NOMO-1 (cell line): ENCODE measurements at regions not wholly inside any gene's neighbourhood (a gene's known extent, or its start where the extent isn't known, plus 50 kb on each side); places are given as distances from the start of the nearest gene placed in this dataset.
"Not testable (repeated sequence)": the region's sequence is repeated elsewhere in the genome, so short reads cannot be mapped to it uniquely, and the experiment has no call there.

Source experiments
- DNase-seq, 2 experiments: peaks; one replicate each; lab custom pipeline; 2025; ENCODE audit not compliant: unreplicated experiment in 2 of 2; lab: John Stamatoyannopoulos, UW

- DNase-seq: no peak
Observed at GRCh38 chr4:128653527-128654444, 155.7 kb upstream of the JADE1 start.

- no peak for DNase-seq
Observed at GRCh38 chr4:128649575-128650205, 159.8 kb upstream of the JADE1 start.

GRCh38 chr4:128649161-128649560 is 160.3 kb upstream of the JADE1 start:
- DNase-seq: no peak

- DNase-seq: no peak
Observed at GRCh38 chr4:128648021-128648420, 161.5 kb upstream of the JADE1 start.

GRCh38 chr4:128646893-128647292 is 162.6 kb upstream of the JADE1 start:
- not testable (repeated sequence) for DNase-seq

GRCh38 chr4:128644693-128645654 is 164.5 kb upstream of the JADE1 start:
- DNase-seq: not testable (repeated sequence)

- DNase-seq: not testable (repeated sequence)
Observed at GRCh38 chr4:128644107-128644506, 165.4 kb upstream of the JADE1 start.

GRCh38 chr4:128641566-128641965 is 167.9 kb upstream of the JADE1 start:
- not testable (repeated sequence) for DNase-seq

- no peak for DNase-seq
Observed at GRCh38 chr4:128639541-128640270, 169.8 kb upstream of the JADE1 start.

- no peak for DNase-seq
Observed at GRCh38 chr4:128636906-128637305, 172.6 kb upstream of the JADE1 start.

GRCh38 chr4:128635955-128636560 is 173.4 kb upstream of the JADE1 start:
- DNase-seq: no peak

GRCh38 chr4:128635141-128635954 is 174.2 kb upstream of the JADE1 start:
- no peak for DNase-seq

GRCh38 chr4:128633067-128633466 is 176.4 kb upstream of the JADE1 start:
- DNase-seq: peak; percentile 49 to 71

- DNase-seq: no peak
Observed at GRCh38 chr4:128630871-128631270, 178.6 kb upstream of the JADE1 start.

GRCh38 chr4:128623508-128624215 is 185.8 kb upstream of the JADE1 start:
- no peak for DNase-seq

- not testable (repeated sequence) for DNase-seq
Observed at GRCh38 chr4:128620279-128620965, 189.1 kb upstream of the JADE1 start.

- no peak for DNase-seq
Observed at GRCh38 chr4:128615197-128615596, 194.3 kb upstream of the JADE1 start.

GRCh38 chr4:128608006-128608405 is 201.5 kb upstream of the JADE1 start:
- no peak for DNase-seq
